ENCODE measurements at regions not wholly inside any gene's neighbourhood (a gene's known extent, or its start where the extent isn't known, plus 50 kb on each side); places are given as distances from the start of the nearest gene placed in this dataset.

DNA sequence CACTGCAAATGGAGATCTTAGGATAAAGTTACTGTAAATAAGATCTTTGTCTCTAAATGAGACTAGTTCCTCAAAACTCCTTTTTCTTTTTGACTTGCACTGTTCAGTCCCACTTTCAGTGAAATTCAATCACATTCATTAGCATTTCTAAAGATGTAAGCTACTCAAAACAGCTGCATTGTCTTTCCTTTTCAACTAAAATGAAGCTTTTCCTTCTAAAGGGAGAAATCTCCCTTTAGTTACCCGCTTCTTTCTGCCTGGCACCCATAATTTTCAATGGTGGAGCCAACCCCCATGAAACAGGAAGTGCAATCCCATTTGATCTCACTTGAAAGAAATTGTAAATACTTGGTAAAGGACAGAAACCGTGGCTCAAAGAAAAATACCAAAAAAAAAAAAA, 387.4 kb upstream of the PKN2 start:
- H3K27ac ChIP-seq, result no peak overlapping the region
- DNase-seq, result no peak
- no peaks in the 10 kb centered on the region for H3K9me3 ChIP-seq
- WGBS, 2 donors, result 75 to 92% methylated on average over 2 of the region's 2 CpGs
- TF ChIP-seq POLR2A (IDR thresholded peaks at IDR 0.05), result no peak
- TF ChIP-seq, protein P1, sequence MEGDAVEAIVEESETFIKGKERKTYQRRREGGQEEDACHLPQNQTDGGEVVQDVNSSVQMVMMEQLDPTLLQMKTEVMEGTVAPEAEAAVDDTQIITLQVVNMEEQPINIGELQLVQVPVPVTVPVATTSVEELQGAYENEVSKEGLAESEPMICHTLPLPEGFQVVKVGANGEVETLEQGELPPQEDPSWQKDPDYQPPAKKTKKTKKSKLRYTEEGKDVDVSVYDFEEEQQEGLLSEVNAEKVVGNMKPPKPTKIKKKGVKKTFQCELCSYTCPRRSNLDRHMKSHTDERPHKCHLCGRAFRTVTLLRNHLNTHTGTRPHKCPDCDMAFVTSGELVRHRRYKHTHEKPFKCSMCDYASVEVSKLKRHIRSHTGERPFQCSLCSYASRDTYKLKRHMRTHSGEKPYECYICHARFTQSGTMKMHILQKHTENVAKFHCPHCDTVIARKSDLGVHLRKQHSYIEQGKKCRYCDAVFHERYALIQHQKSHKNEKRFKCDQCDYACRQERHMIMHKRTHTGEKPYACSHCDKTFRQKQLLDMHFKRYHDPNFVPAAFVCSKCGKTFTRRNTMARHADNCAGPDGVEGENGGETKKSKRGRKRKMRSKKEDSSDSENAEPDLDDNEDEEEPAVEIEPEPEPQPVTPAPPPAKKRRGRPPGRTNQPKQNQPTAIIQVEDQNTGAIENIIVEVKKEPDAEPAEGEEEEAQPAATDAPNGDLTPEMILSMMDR (IDR thresholded peaks at IDR 0.05), result no peak
- no peaks in the 10 kb centered on the region for H3K36me3 ChIP-seq (replicated peaks in 1 of 2; ENCODE audit: insufficient read depth in 1 of 2, low read depth in 2 of 2)
- no peaks in the 10 kb centered on the region for H3K4me1 ChIP-seq
- intact Hi-C loops (cut with DNase I), result no loop called here
- no peak for ATAC-seq
- H3K27me3 ChIP-seq, result no peaks in the 10 kb centered on the region
- H3K4me3 ChIP-seq, result no peak overlapping the region

DNA sequence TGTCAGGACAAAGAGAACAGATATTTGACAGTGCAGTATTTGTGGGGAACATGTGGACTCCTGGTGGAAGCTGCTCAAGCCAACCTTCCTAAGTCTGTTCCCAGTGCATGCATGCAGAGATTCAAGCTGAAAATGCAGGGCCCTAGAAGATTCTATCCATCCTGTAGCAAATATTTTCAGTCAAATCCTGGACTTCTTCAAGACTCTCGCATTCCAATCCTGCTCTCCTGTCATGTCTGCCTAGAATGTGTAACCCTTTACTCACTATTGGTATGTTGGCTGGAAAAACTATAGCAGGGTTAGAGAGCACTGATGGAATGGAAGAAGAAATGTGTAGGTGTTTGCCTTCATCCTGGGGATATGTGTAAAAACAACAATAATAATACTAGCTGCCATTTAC, 385.6 kb upstream of the PKN2 start:
- Histone ChIP-seq H3K27me3 (no peaks in the 10 kb centered on the region), H3K4me1 (no peaks in the 10 kb centered on the region), H3K9me3 (no peaks in the 10 kb centered on the region), H3K4me3 (no peak overlapping the region), H3K27ac (no peak overlapping the region), H3K36me3 (replicated peaks in 1 of 2; ENCODE audit: insufficient read depth in 1 of 2, low read depth in 2 of 2) (no peaks in the 10 kb centered on the region)
- ATAC-seq (no peak), DNase-seq (no peak)
- TF ChIP-seq, protein P1 (IDR thresholded peaks at IDR 0.05), result no peak
- TF ChIP-seq POLR2A (IDR thresholded peaks at IDR 0.05), result no peak
- 60 to 67% methylated on average over 1 of the region's 1 CpG for WGBS, 2 donors
- intact Hi-C loops (cut with DNase I), result no loop called here

DNA sequence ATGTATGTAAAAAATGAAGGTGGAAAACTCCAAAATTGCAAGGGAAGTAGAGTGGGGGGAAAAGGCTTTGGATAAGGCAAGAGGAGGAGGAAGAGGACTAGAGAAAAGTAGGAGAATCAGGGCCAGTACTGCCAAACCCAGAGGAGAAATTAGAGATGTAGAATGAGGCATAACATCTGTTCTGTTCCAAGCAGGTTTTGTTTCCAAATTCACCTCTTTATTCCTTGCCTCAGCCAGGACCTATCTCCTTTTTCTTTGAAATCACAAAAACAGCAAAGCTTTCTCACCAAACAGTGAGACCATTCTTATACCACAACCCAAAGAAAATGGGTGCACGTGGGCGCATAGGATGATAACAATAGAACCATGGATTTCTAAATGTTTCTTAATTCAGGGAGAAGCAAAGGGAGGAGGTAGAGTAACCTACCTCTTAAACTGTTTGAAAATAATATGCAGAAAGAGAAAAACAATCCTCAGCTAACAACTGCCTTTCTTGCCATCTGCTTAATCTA, 383.3 kb upstream of the PKN2 start:
- TF ChIP-seq, protein P1 (IDR thresholded peaks at IDR 0.05), result no peak
- no peak for TF ChIP-seq POLR2A (IDR thresholded peaks at IDR 0.05)
- Histone ChIP-seq H3K9me3 (no peaks in the 10 kb centered on the region), H3K4me3 (no peak overlapping the region), H3K36me3 (replicated peaks in 1 of 2; ENCODE audit: insufficient read depth in 1 of 2, low read depth in 2 of 2) (no peaks in the 10 kb centered on the region), H3K4me1 (no peaks in the 10 kb centered on the region), H3K27ac (no peak overlapping the region), H3K27me3 (no peaks in the 10 kb centered on the region)
- no peak for DNase-seq
- intact Hi-C loops (cut with DNase I), result loop anchor here (5.0 kb wide), 1 partner anchor 119 kb away; no protein-coding TSS in a partner anchor
- WGBS, 2 donors, result 75 to 76% methylated on average over 2 of the region's 2 CpGs
- ATAC-seq, result no peak

DNA sequence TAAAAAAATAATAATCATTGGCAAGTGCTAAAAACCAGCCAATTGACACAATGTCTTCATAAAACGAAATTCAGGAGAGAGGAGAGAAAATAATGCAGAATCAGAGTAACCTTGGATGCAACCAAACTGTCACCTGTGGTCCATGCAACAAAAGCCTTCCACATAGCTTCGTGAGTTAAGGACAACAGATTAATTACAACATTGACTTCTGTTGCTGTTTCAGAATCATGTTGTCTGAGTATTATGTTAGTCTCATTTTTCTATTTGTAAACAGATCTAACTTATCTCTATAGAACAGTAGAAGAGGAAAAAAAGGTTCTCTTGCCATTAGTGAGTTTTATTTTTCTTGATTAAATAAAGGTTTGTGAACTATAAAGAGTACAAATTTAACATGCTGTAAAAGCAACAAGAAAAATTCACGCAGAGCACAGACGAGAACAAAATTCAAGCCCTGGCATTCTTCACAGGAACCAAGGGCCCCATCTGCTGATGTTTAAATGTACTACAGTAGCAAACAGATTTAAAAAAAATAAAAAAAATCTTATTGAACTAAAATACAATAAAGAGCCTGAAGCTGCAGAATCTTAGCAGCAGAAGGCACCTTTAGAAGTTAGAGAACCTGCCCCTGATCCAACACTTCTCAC, 381.1 kb upstream of the PKN2 start:
- DNase-seq, result peak; percentile 14 to 47 (median 38)
- TF ChIP-seq POLR2A (IDR thresholded peaks at IDR 0.05), result no peak
- TF ChIP-seq, protein P1 (IDR thresholded peaks at IDR 0.05), result peak; percentile 21 to 81 (median 71)
- peak; percentile 74 for ATAC-seq
- 10 to 15% methylated on average over 4 of the region's 4 CpGs for WGBS, 2 donors
- H3K27me3 ChIP-seq, result no peaks in the 10 kb centered on the region
- no peaks in the 10 kb centered on the region for H3K4me1 ChIP-seq
- intact Hi-C loops (cut with DNase I), result loop anchor here (5.0 kb wide), 1 partner anchor 121 kb away; no protein-coding TSS in a partner anchor
- H3K9me3 ChIP-seq, result no peaks in the 10 kb centered on the region
- H3K4me3 ChIP-seq, result no peak overlapping the region
- no peaks in the 10 kb centered on the region for H3K36me3 ChIP-seq (replicated peaks in 1 of 2; ENCODE audit: insufficient read depth in 1 of 2, low read depth in 2 of 2)
- H3K27ac ChIP-seq, result no peak overlapping the region

DNA sequence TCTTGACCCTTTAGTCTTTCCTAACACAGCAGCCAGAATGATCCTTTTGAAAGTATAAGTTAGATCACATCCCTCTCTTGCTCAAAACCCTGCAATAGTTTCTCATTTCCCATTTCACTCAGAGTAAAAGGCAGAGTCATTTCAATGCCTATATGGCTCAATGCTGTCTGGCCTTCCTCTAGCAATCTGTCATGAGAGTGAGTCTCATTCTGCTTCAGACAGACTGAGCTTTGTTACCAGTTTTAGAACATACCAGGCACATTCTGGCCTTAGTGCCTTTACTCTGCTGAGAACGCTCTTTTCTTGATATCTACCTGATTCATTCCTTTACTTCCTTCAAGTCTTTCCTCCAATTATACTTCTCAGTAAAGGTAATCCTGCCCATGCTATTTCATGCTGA, 372.8 kb upstream of the PKN2 start:
- no peak overlapping the region for H3K4me3 ChIP-seq
- H3K4me1 ChIP-seq, result no peaks in the 10 kb centered on the region
- H3K27me3 ChIP-seq, result no peaks in the 10 kb centered on the region
- H3K36me3 ChIP-seq (replicated peaks in 1 of 2; ENCODE audit: insufficient read depth in 1 of 2, low read depth in 2 of 2), result no peaks in the 10 kb centered on the region
- no peak for DNase-seq
- 91 to 95% methylated on average over 1 of the region's 1 CpG for WGBS, 2 donors
- TF ChIP-seq, protein P1 (IDR thresholded peaks at IDR 0.05), result no peak
- no peak for TF ChIP-seq POLR2A (IDR thresholded peaks at IDR 0.05)
- no peaks in the 10 kb centered on the region for H3K9me3 ChIP-seq
- ATAC-seq, result no peak
- no peak overlapping the region for H3K27ac ChIP-seq
- intact Hi-C loops (cut with DNase I), result no loop called here

Measured in body of pancreas (tissue), 4 donors.